ENCODE measurements at regions not wholly inside any gene's neighbourhood (a gene's known extent, or its start where the extent isn't known, plus 50 kb on each side); places are given as distances from the start of the nearest gene placed in this dataset.
"Not testable (repeated sequence)": the region's sequence is repeated elsewhere in the genome, so short reads cannot be mapped to it uniquely, and the experiment has no call there.

DNA sequence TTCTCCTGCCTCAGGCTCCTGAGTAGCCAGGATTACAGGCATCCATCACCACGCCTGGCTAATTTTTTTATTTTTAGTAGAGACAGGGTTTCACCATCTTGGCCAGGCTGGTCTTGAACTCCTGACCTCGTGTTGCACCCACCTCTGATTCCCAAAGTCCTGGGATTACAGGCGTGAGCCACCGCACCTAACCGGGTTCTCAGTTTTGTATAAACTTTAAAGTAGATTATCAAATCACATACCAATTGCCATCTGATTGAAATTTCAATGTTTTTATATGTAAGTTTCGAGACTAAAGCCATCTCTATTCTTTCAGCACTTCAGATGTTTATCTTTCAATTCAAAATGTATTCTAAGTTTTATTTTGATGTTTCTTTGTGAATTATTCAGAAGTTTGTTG, 110.1 kb downstream of the POTEH start:
- ATAC-seq; H3K27me3 Mint-ChIP-seq (ENCODE audit: low read depth); H3K9me3 Mint-ChIP-seq (ENCODE audit: insufficient read depth); DNase-seq; POLR2A ChIA-PET; H3K36me3 Mint-ChIP-seq (ENCODE audit: low read depth); H3K4me3 Mint-ChIP-seq; H3K27ac Mint-ChIP-seq; H3K4me1 Mint-ChIP-seq (ENCODE audit: low read depth); CTCF ChIA-PET: not testable (repeated sequence)

DNA sequence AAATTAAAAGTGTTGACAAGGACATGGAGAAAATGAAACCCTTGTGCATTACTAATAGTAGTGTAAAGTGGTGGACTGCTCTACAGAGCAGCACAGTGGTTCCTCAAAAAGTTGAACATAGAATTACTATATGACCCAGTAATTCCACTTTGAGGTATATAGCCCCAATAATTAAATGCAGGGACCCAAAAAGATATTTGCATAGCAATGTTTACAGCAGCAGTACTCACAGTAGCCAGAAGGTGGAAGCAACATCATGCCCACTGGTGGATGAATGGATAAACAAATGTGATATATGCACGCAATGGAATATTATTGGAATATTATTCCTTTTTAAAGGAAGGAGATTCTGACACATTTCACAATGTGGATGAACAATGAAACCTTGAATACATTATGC, 121.3 kb downstream of the POTEH start:
- H3K27me3 Mint-ChIP-seq (ENCODE audit: low read depth); CTCF ChIA-PET; H3K27ac Mint-ChIP-seq; POLR2A ChIA-PET; DNase-seq; H3K4me1 Mint-ChIP-seq (ENCODE audit: low read depth); H3K36me3 Mint-ChIP-seq (ENCODE audit: low read depth); H3K9me3 Mint-ChIP-seq (ENCODE audit: insufficient read depth); ATAC-seq; H3K4me3 Mint-ChIP-seq: not testable (repeated sequence)

DNA sequence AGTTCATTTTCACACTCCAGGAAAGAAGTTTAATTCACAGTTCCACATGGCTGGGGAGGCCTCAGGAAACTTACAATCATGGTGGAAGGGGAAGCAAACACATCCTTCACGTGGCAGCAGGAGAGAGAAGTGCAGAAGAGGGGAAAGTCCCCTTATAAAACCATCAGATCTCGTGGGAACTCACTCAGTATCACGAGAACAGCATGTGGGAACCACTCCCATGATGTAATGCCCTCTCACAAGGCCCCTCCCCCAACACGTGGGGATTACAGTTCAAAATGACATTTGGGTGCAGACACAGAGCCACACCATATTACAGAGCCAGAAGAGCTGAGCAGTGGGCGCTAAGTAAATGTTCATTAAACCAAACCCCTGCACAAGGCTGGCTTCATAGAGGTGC, 126.0 kb downstream of the POTEH start:
- H3K36me3 Mint-ChIP-seq (ENCODE audit: low read depth); ATAC-seq; H3K4me3 Mint-ChIP-seq; CTCF ChIA-PET; H3K27ac Mint-ChIP-seq; H3K9me3 Mint-ChIP-seq (ENCODE audit: insufficient read depth); H3K4me1 Mint-ChIP-seq (ENCODE audit: low read depth); DNase-seq; POLR2A ChIA-PET; H3K27me3 Mint-ChIP-seq (ENCODE audit: low read depth): not testable (repeated sequence)

DNA sequence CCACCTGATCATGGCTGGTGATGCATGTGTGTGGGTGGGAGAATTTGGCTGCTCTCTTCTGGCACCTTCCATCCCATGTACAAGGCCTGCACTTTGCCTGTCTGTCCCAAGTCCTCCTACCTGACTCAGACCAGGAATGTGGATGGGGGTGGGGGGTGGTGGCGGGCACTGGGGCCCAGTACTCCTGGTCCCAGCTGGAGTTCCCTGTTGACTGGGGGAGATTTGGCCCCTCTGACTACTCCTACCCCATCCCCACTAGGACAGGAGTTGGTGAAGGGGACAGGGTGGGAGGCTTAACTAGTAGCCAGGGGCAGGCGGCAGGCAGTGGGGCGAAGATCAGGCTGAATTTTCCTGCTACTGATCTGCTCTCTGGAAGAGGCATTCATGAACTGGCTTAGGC, 126.6 kb downstream of the POTEH start:
- H3K4me1 Mint-ChIP-seq (ENCODE audit: low read depth); DNase-seq; H3K27ac Mint-ChIP-seq; H3K36me3 Mint-ChIP-seq (ENCODE audit: low read depth); H3K9me3 Mint-ChIP-seq (ENCODE audit: insufficient read depth); POLR2A ChIA-PET; H3K27me3 Mint-ChIP-seq (ENCODE audit: low read depth); CTCF ChIA-PET; H3K4me3 Mint-ChIP-seq; ATAC-seq: not testable (repeated sequence)

DNA sequence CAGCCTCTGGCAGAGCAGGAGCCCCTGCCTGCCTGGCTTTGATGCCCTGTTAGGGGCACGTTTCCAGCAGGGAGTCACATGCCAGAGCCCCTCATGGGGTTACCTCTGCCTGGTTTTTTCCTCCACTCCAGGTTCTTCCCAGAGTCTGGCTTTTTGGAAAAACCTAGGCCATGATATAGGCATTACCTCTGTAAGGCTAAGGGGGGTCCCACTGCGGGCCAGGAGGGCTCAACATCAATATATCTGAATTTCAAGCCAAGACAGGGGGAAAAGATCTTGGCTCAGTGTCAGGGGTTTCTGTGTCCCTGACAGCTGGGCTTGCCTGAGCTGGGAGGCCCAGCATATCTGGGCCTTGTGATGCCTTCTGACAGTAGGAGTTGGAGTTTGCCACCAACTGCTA, 127.4 kb downstream of the POTEH start:
- H3K27ac Mint-ChIP-seq; CTCF ChIA-PET; H3K4me3 Mint-ChIP-seq; H3K9me3 Mint-ChIP-seq (ENCODE audit: insufficient read depth); DNase-seq; ATAC-seq; POLR2A ChIA-PET; H3K27me3 Mint-ChIP-seq (ENCODE audit: low read depth); H3K36me3 Mint-ChIP-seq (ENCODE audit: low read depth); H3K4me1 Mint-ChIP-seq (ENCODE audit: low read depth): not testable (repeated sequence)

DNA sequence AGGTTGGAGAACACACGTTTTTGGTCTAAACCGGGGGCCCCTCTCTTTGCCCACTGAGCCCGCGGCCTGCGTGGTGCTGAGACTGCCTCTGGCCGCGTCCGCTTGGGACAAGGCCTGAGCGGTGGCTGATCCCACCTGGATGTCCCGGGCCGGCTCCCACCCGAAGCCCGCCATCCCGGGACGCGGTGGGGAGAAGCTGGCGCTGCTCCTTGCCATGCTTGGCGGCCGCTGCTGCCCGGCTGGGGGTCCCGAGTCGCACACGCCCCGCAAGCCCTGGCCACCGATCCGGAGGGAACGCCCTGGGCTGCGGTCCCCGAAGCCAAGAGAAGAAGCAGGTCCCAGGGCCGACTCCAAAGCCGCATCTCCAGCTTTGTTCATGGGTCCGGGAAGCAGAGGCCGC, 130.1 kb downstream of the POTEH start:
- DNase-seq; POLR2A ChIA-PET; H3K27me3 Mint-ChIP-seq (ENCODE audit: low read depth); ATAC-seq; H3K9me3 Mint-ChIP-seq (ENCODE audit: insufficient read depth); H3K4me3 Mint-ChIP-seq; H3K36me3 Mint-ChIP-seq (ENCODE audit: low read depth); H3K27ac Mint-ChIP-seq; H3K4me1 Mint-ChIP-seq (ENCODE audit: low read depth); CTCF ChIA-PET: not testable (repeated sequence)

DNA sequence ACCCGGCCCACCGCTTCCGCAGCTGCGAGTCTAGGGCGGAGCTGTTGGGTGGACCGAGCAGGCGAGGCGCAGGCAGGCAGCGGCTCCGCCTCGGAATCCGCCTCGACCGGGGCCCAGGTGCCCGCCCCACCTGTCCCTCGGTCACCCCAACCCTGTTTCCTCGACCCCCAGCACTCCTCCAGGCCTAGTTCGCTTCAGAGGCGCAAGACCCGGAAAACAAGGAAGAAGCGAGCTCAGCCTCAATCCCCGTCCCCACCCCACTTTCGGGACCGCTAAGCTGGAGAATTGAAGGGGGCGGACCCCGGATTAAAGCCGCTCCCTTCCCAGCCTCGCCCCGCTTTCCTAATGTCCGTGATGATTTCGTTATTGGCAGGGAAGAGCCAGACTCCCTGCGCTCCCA, 131.3 kb downstream of the POTEH start:
- H3K9me3 Mint-ChIP-seq (ENCODE audit: insufficient read depth); DNase-seq; CTCF ChIA-PET; POLR2A ChIA-PET; H3K4me3 Mint-ChIP-seq; H3K36me3 Mint-ChIP-seq (ENCODE audit: low read depth); ATAC-seq; H3K4me1 Mint-ChIP-seq (ENCODE audit: low read depth); H3K27me3 Mint-ChIP-seq (ENCODE audit: low read depth); H3K27ac Mint-ChIP-seq: not testable (repeated sequence)

DNA sequence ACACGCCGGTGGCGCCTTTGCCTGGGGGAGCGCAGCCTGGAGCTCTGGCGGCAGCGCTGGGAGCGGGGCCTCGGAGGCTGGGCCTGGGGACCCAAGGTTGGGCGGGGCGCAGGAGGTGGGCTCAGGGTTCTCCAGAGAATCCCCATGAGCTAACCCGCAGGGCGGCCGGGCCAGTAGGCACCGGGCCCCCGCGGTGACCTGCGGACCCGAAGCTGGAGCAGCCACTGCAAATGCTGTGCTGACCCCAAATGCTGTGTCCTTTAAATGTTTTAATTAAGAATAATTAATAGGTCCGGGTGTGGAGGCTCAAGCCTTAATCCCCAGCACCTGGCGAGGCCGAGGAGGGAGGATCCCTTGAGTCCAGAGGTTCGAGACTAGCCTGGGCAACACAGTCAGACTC, 132.2 kb downstream of the POTEH start:
- ATAC-seq; H3K27me3 Mint-ChIP-seq (ENCODE audit: low read depth); H3K4me3 Mint-ChIP-seq; H3K36me3 Mint-ChIP-seq (ENCODE audit: low read depth); H3K27ac Mint-ChIP-seq; POLR2A ChIA-PET; H3K4me1 Mint-ChIP-seq (ENCODE audit: low read depth); DNase-seq; H3K9me3 Mint-ChIP-seq (ENCODE audit: insufficient read depth); CTCF ChIA-PET: not testable (repeated sequence)

DNA sequence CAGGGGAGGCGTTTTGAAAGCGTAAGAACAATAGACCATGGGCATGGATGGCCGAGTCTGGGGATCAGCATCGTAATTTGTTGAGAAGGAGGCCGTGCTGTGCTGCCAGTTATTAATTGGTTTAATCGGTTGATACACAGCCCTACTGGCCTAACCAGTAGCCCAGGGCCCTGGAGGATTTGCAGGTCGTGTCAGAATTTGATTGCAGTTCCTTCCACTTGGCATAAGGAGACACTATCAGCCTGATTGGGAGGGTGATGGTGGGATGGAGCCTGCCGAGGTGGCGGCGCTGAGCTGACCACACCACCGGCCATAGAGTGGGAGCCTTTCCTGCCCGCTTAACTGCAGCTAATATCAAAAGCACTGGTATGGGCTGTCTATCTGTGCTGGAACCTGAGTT, 133.4 kb downstream of the POTEH start:
- H3K4me1 Mint-ChIP-seq (ENCODE audit: low read depth); H3K4me3 Mint-ChIP-seq; H3K27ac Mint-ChIP-seq; ATAC-seq; H3K36me3 Mint-ChIP-seq (ENCODE audit: low read depth); DNase-seq; POLR2A ChIA-PET; H3K9me3 Mint-ChIP-seq (ENCODE audit: insufficient read depth); CTCF ChIA-PET; H3K27me3 Mint-ChIP-seq (ENCODE audit: low read depth): not testable (repeated sequence)

DNA sequence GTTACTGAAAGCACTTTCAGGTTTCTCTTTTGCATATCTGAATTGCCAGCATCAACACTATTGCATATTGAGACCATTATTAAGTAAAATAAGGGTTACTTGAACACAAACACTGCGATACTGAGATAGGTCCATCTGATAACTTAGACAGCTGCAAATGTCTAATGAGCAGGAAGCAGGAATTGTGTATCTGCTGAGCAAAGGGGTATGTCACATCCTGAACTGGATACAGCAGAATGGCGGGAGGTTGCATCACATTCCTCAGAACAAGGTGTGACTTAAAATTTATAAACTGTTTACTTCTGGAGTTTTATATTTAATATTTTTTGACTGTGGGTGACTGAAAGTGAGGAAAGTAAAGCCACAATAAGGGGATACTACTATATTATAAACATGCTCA, 142.4 kb downstream of the POTEH start:
- CTCF ChIA-PET; H3K4me1 Mint-ChIP-seq (ENCODE audit: low read depth); DNase-seq; H3K4me3 Mint-ChIP-seq; ATAC-seq; H3K36me3 Mint-ChIP-seq (ENCODE audit: low read depth); POLR2A ChIA-PET; H3K27ac Mint-ChIP-seq; H3K9me3 Mint-ChIP-seq (ENCODE audit: insufficient read depth); H3K27me3 Mint-ChIP-seq (ENCODE audit: low read depth): not testable (repeated sequence)

DNA sequence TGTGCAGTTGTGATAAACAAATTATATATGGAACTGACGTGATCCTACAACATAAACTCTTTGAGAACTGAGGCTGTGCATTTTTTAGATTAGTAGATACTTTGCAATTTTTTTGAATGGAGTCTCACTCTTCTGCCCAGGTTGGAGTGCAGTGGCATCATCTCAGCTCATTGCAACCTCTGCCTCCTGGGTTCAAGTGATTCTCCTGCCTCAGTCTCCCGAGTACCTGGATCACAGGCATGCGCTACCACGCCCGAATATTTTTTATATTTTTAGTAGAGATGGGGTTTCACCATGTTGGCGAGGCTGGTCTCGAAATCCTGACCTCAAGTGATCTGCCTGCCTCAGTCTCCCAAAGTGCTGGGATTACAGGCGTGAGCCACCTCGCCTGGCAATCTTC, 145.9 kb downstream of the POTEH start:
- H3K27ac Mint-ChIP-seq; CTCF ChIA-PET; H3K9me3 Mint-ChIP-seq (ENCODE audit: insufficient read depth); ATAC-seq; DNase-seq; H3K4me1 Mint-ChIP-seq (ENCODE audit: low read depth); POLR2A ChIA-PET; H3K27me3 Mint-ChIP-seq (ENCODE audit: low read depth); H3K36me3 Mint-ChIP-seq (ENCODE audit: low read depth); H3K4me3 Mint-ChIP-seq: not testable (repeated sequence)

DNA sequence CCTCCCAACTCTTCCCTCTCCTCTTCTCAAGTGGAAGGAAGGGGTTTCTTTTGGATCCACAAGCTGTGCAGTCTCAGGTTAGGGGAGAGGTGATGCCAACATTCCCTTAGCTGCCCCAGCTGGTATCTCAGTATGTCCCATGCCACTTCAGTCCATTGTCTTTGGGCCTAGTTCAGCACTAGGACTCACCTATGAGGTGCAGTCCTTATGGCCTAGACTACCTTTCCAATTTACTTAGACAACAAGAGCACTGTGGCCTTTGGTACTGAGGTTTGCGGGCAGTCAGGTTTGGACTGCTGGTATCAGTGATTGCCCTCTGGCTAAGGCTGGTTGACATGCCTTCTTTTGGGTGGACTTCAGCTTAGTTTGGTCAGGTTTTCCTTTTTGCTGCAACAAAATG, 159.9 kb downstream of the POTEH start:
- POLR2A ChIA-PET, H3K27ac Mint-ChIP-seq: not testable (repeated sequence)

DNA sequence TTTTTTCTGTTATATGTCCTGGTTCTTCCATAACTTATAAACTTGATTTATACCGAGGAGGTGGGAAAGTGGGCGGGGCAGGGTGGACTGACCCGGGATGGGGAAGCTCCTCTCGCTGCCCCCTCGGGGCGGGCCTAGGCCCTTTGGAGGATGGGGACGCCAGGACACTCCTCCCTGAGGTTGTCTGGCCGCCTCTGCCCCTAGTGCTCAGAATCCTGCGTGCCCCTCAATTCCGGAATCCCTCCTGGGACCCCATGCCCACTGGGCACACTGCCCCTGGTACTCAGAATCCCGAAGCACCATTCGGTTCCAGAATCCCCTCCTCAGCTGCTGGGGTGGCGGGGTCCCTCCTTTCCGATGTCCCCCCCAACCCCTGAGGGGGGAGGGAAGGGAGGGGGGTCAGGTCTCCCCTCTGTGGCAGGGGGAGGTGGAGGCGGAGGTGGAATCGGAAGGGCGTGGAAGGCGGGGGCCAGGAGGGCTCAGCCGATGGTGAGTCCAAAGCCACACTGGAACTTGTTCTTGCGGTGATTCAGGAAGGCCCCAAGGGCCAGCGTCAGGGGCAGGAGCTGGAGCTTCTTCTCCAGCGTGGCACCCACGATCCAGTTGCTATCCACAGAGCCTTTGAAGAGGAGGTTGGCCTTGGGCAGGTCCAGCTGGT, 164.0 kb downstream of the POTEH start:
- ATAC-seq; CTCF ChIA-PET; H3K4me3 Mint-ChIP-seq; H3K36me3 Mint-ChIP-seq (ENCODE audit: low read depth); H3K27me3 Mint-ChIP-seq (ENCODE audit: low read depth); H3K9me3 Mint-ChIP-seq (ENCODE audit: insufficient read depth); POLR2A ChIA-PET; DNase-seq; H3K4me1 Mint-ChIP-seq (ENCODE audit: low read depth); H3K27ac Mint-ChIP-seq: not testable (repeated sequence)

More for the DNA sequence above, 159.9 kb downstream of the POTEH start:
- CTCF ChIA-PET; DNase-seq; H3K36me3 Mint-ChIP-seq (ENCODE audit: low read depth); H3K9me3 Mint-ChIP-seq (ENCODE audit: insufficient read depth); ATAC-seq; H3K27me3 Mint-ChIP-seq (ENCODE audit: low read depth); H3K4me1 Mint-ChIP-seq (ENCODE audit: low read depth); H3K4me3 Mint-ChIP-seq: not testable (repeated sequence)
